NK-92 treated with Interleukin-12 subunit alpha and Interleukin-12 subunit beta, amount 100 ng/mL, for 24 hours (cell line): ENCODE measurements at regions not wholly inside any gene's neighbourhood (a gene's known extent, or its start where the extent isn't known, plus 50 kb on each side); places are given as distances from the start of the nearest gene placed in this dataset.
"Not testable (repeated sequence)": the region's sequence is repeated elsewhere in the genome, so short reads cannot be mapped to it uniquely, and the experiment has no call there.

ENCODE experiments used
- DNase-seq: peaks from one replicate; lab custom pipeline; 2025; lab: John Stamatoyannopoulos, UW

DNA sequence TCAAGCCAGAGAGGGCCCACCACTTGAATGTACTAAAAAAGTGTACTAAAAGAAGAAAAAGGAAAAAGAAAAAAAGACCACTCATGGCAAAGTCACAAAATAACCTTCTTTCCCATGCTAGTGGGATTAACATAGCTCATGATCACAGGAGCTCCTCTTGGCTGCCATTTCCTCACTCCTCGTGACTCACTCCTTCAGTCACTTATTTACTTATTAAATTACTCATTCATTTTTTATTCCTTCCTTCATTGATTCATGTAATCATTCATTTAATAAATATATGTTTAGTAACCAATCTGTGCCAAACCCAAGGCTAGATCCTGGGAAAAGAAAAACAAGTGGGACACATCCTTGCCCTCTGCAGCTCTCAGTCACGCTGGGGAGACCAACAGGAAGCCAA is 300.5 kb downstream of the INSIG2 start:
- DNase-seq: no peak

DNA sequence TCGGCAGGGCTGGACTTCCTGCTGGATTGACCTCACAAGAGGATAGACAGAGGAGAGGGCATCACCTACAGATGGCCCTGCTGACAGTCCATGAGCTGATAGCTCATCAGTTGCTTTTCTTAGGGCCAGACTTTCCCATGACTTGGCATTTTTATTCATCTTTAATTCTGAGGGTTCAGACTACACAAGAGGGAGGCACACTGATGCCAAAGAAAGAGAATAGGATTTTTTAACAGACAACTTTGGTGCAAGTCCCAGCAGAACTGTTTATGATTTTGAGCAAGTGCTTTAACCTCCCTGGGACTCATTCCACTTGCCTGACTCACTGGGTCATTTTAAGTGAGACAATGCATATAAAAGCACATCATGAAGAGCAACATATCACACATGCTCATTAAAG is 299.2 kb downstream of the INSIG2 start:
- no peak for DNase-seq

DNA sequence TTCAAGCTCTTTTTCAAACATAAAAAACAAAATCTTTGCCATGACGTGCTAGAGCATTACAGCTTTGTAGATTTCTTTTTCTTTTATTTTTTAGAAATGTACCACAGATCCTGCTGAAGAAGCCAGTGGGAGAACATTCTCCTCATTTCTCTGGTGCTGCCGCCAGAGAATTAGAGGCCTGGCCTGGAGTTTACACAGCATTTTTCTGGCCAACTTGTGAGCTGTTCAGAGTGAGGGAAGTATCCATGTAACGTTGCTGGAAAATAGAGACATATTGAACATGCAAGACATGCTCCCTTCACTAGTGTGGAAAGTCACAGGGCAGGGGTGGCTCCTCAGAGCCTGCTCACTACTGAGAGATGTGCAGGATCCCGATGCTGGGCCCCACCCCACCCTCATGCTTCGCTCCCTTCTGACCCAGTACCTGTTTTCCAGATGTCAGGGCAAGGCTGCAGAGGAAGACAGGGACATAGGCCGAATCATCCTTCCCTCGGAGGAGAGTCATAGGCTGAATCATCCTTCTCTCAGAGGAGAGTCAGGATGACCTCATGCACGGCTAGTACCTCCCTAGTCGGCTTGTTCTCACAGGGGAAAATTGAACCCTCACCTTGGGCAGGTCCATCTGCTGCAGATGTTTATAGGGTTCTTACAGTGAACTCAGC is 298.5 kb downstream of the INSIG2 start:
- DNase-seq: no peak

DNA sequence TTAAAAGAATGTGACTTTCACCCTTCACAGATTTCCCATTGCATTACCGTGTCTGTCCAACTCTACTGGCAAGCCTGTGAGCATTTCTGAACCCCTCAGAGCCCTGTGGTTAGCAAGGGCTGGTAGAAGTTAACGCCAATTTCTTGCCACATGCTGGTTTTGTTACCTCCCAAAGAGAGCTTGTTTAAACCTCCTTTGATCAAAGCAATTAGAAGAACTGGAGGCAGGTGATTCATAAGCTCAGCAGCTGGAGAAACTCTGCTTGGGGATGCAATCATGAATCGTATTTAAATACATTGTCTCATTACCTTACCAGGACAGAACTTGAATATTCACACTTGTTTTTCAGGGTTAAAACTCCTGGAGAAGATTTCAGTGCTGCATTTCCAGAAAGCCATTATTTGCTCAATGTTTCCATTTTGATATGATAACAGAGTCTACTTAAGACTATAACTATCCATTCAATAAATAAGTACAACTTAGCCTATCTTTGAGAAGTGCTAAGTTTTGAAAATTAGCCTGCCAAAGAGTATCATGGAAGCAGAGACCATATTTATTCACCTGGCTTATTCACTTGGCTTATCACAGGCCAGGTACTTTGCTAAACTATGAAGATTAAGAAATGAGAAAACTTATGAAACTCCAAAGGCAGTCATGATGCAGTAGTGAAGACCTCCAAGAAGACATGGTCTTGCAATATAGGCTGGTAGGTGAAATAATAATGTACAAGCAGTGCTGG is 292.8 kb downstream of the INSIG2 start:
- DNase-seq: no peak

DNA sequence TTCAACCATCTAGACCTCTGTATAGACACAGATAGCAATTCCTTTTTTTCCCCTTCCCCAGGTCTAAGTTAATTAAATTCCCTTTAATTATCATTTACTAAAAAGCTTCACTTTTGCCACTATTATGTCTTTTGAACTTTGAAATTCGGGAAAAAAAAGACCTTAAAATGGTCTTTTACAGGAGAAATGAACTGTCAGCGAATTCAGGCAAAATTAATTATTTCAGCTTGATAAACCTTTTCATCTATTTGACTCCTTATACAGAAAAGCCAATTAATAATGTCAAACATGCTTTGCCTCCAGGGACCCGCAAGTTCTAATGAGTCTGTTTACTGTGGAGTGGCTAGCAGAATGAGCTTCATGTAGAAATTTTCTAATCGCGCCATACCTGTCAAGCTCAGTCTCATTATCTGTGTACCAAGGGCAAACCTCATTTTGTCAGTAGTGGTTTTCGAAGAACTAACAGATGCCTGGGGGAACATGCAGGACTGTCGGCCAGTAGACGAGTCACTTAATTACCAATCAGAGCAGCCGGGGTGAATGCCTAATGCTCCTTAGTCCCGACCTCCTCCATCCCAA is 287.7 kb downstream of the INSIG2 start:
- DNase-seq: no peak

DNA sequence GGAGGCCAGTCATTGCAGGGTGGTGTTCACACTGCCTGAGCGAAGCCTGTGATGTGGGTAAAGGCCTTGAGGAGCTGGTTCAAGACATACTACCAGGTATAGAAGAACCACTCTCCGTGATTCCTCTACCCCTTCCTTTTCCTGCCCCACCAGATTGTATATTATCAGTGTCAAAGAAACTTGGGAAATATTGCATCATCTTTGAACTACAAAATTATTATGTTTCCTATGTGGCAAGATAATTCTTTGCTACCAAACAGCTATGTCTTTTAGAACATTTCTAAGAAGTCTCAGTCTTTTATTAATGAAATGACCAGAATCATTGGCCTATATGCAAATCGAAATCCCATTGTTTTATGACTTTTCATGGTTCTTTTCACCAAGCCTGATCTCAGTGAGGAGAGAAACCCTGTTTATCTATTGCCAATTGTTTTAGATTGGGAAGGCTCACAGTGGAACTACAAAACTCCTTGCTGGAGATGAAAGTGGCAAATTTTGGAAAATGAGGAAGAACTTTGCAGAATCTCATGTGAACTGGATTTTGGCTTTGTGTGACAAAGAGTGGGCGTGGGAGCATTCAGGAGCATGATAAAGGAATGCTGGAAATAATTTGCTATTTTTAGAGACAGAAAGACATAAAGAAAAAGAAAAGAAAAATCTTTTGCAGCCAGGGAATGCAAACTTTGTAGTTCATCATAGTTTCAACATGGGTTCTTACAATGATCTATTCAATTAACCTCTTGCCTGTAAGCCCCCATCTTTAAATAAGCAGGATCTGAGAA is 286.9 kb downstream of the INSIG2 start:
- no peak for DNase-seq

DNA sequence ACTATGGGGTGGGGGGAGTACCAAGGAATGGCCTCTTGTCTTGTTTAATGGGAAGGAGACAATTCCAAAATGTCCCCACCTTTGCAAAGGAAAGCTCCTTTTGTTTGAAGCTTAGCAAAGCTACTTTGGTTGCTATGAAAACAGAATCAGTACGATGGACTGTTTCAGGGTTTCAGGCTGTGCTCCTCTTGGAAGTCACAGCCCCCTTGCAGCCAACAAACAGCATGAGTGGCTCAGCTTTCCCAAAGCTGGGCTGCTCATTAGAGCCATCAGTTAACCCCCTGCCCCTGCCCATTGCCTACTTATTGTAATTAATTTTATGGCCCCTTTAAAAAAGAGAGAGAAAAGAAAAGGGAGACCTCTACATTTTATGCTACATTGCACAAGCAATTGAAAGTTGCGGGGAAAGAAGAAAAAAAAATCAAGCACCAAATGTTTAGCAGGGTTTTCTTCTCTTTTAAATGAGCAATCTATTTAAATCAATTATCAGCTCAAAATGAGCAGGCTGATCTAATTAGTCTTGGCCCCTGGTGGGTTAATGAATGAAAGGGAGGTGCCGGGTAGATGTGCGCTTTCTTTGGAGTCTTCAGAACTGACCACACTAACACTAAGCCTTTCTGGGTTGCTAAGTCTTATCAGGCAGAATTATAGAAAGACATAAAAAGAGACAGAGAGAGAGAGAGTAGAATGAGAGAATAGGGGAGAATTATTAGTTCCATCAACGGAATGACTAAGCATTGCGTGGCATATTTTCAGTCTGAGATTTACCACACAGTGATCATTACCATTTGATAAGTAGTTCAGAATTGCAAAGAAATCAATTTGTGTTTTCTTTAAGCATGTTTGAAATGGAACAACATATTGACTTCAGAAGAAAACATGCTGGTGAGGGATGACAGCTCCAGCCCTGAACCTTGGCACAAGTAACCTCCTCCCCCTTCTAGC is 284.9 kb downstream of the INSIG2 start:
- DNase-seq: no peak

DNA sequence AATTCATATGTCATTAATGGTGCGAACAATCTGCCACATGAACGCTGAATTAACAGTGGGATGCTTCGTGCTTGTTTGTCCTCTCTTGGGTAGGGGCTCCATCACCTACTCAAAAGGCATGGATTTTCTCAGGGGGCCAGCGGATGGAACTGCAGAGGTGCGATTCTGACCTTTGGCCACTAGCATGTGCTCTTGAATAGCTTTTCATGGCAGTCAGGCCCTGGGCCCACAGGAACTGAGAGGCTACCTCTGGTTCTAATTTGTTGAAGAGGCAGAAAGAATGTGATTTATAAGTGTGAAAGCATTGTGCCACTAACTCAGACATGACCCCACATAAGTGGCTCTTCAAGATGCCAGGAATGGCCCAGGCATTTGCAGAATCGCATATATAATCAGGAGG is 283.2 kb downstream of the INSIG2 start:
- no peak for DNase-seq

DNA sequence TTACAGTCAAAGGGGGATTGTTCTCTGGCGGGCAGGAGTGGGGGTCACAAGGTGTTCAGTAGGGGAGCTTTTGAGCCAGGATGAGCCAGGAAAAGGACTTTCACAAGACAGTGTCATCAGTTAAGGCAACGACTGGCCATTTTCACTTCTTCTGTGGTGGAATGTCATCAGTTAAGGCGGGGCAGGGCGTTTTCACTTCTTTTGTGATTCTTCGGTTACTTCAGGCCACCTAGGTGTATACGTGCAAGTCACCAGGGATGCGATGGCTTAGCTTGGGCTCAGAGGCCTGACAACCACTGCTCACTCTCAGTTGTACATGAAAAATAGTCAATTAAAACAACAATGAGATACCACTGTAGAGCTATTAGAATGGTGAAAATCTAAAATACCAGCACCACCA is 281.2 kb downstream of the INSIG2 start:
- not testable (repeated sequence) for DNase-seq

DNA sequence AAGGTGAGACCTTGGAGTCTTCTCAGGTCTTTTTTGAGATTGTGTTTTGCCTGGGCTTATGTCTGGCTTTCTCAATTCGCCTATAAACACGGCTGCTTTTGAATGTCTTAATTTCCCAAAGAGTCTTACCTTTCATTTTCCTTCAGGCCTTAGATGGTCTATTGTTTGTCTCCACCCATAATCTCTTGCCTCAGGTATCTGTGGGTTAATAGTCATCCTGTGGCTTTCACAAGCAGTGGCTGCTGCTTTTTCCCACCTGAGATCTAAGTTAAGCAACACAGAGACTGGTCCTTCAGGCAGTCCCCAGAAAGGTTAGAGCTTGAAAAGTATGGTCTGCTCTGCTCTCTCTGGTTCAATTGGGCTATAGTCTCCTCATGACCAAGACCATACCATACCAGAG is 275.3 kb downstream of the INSIG2 start:
- DNase-seq: no peak

DNA sequence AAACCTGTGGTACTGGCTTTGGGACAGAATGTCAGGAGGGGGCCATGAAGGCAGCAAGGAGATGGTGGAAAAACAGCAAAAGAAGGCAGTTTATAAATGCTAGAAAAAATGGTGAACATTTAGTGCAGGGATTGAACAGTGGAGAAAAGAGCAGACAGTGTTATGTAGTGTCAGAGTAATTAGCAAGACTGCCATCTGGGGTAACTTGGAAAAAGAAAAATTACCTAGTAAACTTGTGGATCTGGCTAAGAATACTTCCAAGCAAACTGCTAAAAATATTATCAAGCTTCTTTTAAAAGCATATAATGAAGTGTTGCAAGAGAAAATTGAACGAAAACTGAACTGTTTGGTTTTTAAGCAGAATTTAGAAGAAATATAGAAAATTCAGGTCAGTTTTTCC is 267.8 kb downstream of the INSIG2 start:
- DNase-seq: no peak

DNA sequence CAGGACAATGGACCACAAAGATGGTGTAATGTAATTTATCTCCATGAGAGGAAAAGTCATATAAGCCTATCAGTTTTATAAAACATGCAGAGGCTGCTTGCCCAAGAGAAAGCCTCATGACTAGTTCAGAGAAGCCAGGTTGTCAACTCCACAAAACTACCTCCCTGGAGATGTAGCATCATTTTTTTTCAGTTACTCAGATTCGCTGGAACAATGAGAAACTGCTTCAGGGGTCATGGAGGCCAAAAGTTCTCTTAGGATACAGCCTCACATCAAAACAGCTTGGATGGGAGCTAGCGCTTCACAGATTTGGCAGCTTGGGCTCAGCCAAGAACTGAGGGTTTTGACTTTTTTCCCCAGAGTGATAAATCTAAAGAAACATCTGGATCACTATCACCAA is 263.5 kb downstream of the INSIG2 start:
- no peak for DNase-seq

DNA sequence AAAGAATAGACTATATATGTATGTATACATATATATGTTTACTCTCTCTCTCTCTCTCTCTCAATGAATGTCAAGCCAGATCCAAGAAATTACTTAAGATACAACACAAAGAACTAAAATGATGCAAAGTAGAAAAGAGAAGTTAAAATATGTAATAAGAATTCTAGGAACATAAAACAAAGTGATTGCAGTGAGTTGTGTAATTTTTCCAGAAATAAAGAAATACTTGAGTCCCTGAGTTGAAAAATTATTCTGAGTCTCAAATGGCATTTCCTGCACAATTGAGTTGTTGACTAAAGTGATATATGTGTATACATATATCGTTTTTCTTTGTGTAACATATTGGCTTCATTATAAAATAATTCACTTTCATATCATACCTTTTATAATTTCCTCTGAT is 262.4 kb downstream of the INSIG2 start:
- DNase-seq: no peak

DNA sequence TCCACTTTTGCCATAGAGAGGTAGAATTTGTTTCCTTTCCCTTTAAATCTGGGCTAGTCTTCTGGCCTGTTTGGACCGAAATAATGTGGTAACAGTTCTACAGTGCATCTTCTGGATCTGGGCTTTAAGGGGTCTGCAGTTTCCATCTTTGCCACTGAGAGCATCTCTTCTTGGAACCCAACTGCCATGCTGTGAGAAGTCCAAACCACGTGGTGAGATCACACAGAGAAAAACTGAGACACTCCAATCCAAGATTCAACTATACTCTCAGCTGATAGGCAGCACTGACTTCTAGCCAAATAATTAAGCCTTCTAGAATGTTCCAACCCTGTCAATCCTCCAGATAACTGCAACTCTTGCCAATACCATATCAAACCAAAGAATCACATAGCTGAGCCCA is 261.1 kb downstream of the INSIG2 start:
- DNase-seq: no peak

DNA sequence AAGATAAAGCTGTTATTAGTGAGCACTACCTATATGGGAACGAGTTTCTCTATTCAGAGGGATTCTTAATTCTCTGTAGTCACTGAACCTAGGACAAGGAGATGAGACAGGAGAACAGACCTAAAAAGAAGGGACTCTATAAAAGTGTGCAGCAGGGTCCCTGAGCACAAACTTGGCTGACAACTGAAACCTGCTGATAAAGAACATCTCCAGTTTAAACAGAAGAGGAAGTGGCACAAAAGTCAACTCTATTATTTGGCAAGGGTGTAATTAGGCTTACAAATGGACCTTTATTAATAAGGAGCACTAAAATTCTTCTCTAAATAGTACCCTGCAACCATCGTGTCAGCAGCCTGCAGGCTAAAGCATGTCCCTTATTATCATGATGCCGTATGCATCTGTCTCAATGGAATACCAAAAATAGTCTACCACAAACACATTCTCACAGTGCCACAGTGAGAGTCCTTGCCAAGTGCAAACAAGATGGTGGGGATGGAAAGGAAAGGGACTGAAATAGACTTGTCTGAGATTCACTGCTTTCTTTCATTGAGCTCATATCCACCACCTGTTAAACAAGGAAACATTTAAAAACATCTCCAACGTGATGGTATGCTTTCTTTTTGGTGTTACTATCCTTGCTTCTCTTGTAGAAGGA is 260.2 kb downstream of the INSIG2 start:
- no peak for DNase-seq

DNA sequence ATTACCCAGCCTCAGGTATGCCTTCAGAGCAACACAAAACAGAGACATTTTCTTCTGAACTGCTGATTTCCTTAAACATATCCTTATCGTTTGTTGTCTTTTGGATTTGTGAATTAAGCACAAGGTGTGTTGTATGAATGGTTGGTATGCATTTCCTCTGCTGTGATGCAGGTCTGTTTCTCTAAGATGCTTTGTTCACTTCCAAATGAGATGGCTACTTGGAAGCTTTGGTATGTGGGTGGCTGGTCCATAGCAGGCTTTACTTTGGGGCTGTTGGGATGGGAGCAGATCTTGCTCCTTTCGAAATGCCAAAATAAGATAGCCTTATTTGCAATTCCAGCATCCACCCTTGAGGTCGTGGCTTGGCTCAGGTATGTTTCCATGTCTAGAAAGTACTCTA is 257.2 kb downstream of the INSIG2 start:
- no peak for DNase-seq

DNA sequence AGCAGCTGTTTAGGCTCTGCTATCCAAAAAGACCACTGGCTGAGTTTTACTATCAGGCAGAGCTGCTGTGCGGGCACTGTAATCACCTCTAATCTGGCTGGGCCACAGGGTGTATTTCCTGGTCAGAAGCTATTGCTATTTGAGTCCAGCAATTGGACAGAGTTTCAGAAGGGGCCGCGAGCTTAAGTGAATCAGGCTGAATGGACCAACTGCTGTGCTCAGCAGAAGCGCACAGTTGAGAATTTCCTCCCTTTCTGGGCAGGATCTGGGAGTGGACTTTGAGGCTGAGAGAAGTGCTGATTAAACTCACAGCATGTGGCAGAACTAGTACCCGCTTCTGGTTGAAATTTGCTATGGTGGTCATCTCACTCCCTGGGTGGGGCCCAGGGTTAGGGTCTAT is 251.8 kb downstream of the INSIG2 start:
- DNase-seq: no peak

DNA sequence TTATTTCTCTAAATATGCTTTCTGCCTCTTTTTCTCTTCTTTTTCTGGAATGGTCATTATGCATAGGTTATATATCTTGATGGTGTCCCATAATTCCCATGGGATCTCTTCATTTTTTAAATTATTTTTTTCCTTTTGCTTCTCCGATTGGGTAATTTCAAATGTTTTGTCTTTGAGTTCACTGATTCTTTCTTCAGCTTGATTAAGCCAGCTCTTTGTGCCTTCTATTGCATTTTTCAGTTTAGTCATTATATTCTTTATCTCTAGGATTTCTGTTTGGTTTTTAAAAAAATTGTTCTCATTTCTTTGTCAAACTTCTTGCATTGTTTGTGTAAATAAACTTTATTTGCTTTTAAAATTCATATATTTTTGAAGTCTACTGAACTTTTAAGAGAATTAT is 251.1 kb downstream of the INSIG2 start:
- DNase-seq: no peak

DNA sequence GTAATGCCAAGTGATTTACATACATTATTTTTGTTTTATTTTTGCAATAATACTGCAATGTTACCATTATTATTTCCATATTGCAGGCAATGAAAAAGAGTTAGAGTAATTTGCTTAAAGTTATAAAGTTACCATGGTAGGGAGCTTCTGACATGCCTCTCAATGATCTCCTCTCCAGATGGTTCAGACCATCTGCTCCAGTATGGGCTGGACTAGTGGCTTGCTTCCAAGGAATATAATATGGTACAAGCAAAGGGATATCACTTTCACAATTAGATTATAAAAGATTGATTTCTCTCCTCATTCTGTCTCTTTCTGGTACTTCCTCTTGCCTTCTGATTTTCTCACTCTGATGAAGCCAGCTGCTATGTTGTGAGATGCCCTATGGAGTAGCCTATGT is 245.4 kb downstream of the INSIG2 start:
- no peak for DNase-seq

DNA sequence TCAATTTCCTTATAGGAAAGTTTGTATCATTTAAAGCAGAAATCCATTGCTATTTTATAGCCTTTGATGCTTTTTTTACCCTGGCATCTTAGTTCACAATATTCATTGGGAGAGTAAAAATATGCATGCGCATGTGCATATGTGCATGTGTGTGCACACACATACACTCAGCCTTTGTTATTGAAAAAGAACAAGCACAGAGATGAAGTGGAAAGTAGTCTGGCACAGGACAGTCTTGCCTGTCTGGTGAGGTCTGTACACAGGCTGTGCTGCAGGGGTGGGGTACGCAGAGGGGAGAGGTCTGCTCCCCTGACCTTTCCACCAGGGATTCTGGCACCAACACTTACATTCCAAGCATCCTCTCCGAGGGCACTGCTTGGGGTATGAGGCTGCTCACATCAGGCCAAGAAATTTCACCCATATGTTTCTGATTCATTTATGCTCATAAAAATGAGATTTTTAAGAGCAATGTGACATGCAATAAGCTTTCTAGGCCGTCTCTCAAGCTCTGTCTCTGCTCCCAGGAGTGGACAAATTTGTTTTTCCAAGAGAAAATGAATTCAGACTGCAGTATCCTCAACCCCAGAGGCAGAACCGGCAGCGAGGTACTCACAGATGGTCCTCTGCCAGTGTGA is 237.2 kb downstream of the INSIG2 start:
- DNase-seq: no peak

DNA sequence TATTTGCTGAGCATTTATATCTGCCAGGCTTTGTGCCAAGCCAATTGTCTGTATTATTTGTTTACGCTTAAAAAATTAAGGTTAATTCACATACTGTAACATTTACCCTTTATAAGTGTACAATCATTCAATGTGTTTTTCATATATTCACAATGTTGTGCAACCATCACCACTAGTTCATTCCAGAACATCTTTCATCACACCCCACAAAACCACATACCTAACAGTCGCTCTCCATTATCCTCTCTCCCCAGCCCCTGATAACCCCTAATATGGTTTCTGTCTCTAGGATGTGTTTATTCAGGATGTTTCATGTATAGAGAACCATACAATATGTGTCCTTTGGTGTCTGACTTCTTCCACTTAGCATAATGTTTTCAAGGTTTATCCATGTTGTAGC is 234.1 kb downstream of the INSIG2 start:
- no peak for DNase-seq
